ENCODE measurements at regions not wholly inside any gene's neighbourhood (a gene's known extent, or its start where the extent isn't known, plus 50 kb on each side); places are given as distances from the start of the nearest gene placed in this dataset.

DNA sequence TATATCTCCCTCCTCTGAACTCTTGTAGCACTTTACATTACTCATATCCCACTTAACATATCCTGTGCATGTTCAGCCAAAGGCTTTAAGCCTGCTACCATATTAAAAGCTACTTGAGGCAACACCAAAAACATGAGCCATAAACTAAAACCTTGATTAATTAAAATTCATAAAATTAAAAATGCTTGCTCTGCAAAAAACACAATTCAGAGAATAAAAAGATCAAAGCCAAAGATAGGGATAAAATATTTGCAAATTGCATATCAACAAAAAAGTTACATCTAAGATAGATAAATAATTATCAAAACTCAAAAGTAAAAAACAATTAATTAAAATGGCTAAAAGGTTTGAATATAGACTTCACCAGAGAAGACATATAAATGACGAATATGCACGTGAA lies 495.4 kb upstream of the PIK3C3 start:
- no peaks in the 10 kb centered on the region for H3K27me3 Mint-ChIP-seq
- POLR2A ChIA-PET, result no interaction called here
- Histone ChIP-seq H3K9me3 (ENCODE audit: low read length) (no peaks in the 10 kb centered on the region), H3K4me1 (ENCODE audit: insufficient read depth, low read length) (no peaks in the 10 kb centered on the region), H3K27ac (ENCODE audit: low read depth, low read length) (no peak overlapping the region), H3K36me3 (ENCODE audit: insufficient read depth, low read length) (no peaks in the 10 kb centered on the region), H3K4me3 (ENCODE audit: low read length) (no peak overlapping the region), H3K27me3 (ENCODE audit: insufficient read depth, low read length, poor library complexity, severe bottlenecking) (no peaks in the 10 kb centered on the region)
- no peak for DNase-seq
- CTCF ChIA-PET, result no interaction called here
- H3K36me3 Mint-ChIP-seq, result no peaks in the 10 kb centered on the region
- H3K4me3 Mint-ChIP-seq, result no peak overlapping the region
- H3K27ac Mint-ChIP-seq, result no peak overlapping the region
- peaks cover 0 to 34% (median 4%) of the 10 kb centered on the region in 5 donors for H3K9me3 Mint-ChIP-seq
- H3K4me1 Mint-ChIP-seq, result no peaks in the 10 kb centered on the region

DNA sequence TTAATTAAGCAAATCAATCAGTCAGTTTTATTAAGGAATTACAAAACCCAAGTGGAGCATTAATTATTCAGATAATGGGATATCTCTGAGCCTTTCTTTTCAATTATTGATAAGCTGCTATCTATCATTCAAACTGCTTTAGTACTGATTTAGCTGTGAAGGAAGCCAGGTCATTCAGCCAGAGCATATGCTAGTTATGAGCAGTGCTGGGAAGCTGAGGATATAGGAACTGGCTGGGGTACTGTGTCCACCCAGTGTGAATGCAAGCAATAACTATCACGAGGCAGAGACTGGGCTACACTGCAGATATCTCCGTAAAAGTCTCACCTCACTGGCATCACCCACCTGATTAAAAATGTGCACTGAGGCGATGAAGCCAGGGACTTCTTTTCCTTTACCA lies 496.7 kb upstream of the PIK3C3 start:
- H3K4me1 ChIP-seq (ENCODE audit: insufficient read depth, low read length), result no peaks in the 10 kb centered on the region
- no peak for DNase-seq
- no peak overlapping the region for H3K27ac Mint-ChIP-seq
- no peaks in the 10 kb centered on the region for H3K36me3 ChIP-seq (ENCODE audit: insufficient read depth, low read length)
- ChIA-PET CTCF (interaction anchor here (1.2 kb wide), 1 partner anchor 9 kb away, joined by 3 read pairs; no protein-coding TSS in a partner anchor), POLR2A (no interaction called here)
- H3K27ac ChIP-seq (ENCODE audit: low read depth, low read length), result no peak overlapping the region
- no peaks in the 10 kb centered on the region for H3K27me3 Mint-ChIP-seq
- no peak overlapping the region for H3K4me3 ChIP-seq (ENCODE audit: low read length)
- H3K27me3 ChIP-seq (ENCODE audit: insufficient read depth, low read length, poor library complexity, severe bottlenecking), result no peaks in the 10 kb centered on the region
- no peak overlapping the region for H3K4me3 Mint-ChIP-seq
- H3K9me3 ChIP-seq (ENCODE audit: low read length), result no peaks in the 10 kb centered on the region
- H3K36me3 Mint-ChIP-seq, result no peaks in the 10 kb centered on the region
- H3K9me3 Mint-ChIP-seq, result peaks cover 0 to 34% (median 7%) of the 10 kb centered on the region in 5 donors
- H3K4me1 Mint-ChIP-seq, result no peaks in the 10 kb centered on the region

DNA sequence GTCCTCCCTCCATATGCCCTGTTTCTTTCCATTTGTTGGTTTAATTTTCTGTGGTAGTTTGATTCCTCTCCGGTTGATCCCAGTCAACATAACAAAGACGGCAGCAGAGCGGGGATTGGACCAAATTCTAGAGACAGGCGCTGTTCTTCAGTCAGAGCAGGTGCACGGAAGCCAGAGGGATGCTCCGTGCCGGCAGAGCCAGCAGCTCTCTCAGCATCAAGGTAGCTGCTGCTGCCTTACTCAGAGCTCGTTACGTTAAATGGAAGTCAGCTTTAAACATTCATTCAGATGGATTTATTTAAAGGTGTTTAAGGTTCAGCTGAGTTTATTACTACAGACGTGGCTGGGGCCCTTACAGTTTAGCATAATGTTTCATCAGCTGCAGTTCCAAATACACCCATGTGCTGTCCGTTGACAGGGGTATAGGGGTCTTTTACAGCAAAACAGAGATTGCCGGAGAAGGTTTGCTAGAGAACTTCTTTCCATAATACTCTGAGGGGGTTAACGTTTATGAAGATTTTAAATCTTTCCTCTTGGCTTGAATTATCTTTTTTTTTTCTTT lies 497.2 kb upstream of the PIK3C3 start:
- H3K4me1 Mint-ChIP-seq, result no peaks in the 10 kb centered on the region
- H3K4me1 ChIP-seq (ENCODE audit: insufficient read depth, low read length), result no peaks in the 10 kb centered on the region
- H3K4me3 ChIP-seq (ENCODE audit: low read length), result no peak overlapping the region
- H3K27me3 Mint-ChIP-seq, result no peaks in the 10 kb centered on the region
- POLR2A ChIA-PET, result no interaction called here
- CTCF ChIA-PET, result interaction anchor here (1.2 kb wide), 1 partner anchor 9 kb away, joined by 3 read pairs; no protein-coding TSS in a partner anchor
- H3K36me3 Mint-ChIP-seq, result no peaks in the 10 kb centered on the region
- DNase-seq, result no peak
- no peak overlapping the region for H3K27ac ChIP-seq (ENCODE audit: low read depth, low read length)
- no peak overlapping the region for H3K4me3 Mint-ChIP-seq
- H3K27me3 ChIP-seq (ENCODE audit: insufficient read depth, low read length, poor library complexity, severe bottlenecking), result no peaks in the 10 kb centered on the region
- H3K9me3 ChIP-seq (ENCODE audit: low read length), result no peaks in the 10 kb centered on the region
- H3K36me3 ChIP-seq (ENCODE audit: insufficient read depth, low read length), result no peaks in the 10 kb centered on the region
- H3K9me3 Mint-ChIP-seq, result peaks cover 0 to 29% (median 10%) of the 10 kb centered on the region in 5 donors
- H3K27ac Mint-ChIP-seq, result no peak overlapping the region

DNA sequence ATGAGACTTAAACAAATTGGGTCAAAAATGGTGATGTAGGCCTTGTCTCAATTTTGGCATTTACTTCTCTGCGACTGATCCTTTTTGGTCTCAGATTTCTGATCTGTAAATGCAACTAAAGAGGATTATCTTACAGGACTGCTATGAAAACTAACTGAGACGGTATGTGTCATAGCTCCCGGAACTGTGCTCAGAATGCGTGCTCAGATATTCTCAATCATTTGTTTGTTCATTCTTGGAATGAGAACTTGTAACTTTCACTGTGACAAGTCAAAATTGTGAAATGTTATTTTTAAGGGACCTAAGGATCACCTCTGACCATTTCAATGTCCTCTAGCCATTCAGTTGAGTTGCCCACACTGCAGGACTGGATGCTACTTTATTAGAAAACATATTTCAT lies 498.2 kb upstream of the PIK3C3 start:
- no peaks in the 10 kb centered on the region for H3K36me3 ChIP-seq (ENCODE audit: insufficient read depth, low read length)
- no peaks in the 10 kb centered on the region for H3K4me1 ChIP-seq (ENCODE audit: insufficient read depth, low read length)
- H3K9me3 ChIP-seq (ENCODE audit: low read length), result no peaks in the 10 kb centered on the region
- H3K4me3 Mint-ChIP-seq, result no peak overlapping the region
- POLR2A ChIA-PET, result no interaction called here
- H3K9me3 Mint-ChIP-seq, result peaks cover 0 to 33% (median 4%) of the 10 kb centered on the region in 5 donors
- CTCF ChIA-PET, result no interaction called here
- DNase-seq, result no peak
- no peak overlapping the region for H3K27ac ChIP-seq (ENCODE audit: low read depth, low read length)
- H3K27ac Mint-ChIP-seq, result no peak overlapping the region
- H3K4me1 Mint-ChIP-seq, result no peaks in the 10 kb centered on the region
- no peaks in the 10 kb centered on the region for H3K36me3 Mint-ChIP-seq
- no peak overlapping the region for H3K4me3 ChIP-seq (ENCODE audit: low read length)
- H3K27me3 ChIP-seq (ENCODE audit: insufficient read depth, low read length, poor library complexity, severe bottlenecking), result no peaks in the 10 kb centered on the region
- H3K27me3 Mint-ChIP-seq, result no peaks in the 10 kb centered on the region

DNA sequence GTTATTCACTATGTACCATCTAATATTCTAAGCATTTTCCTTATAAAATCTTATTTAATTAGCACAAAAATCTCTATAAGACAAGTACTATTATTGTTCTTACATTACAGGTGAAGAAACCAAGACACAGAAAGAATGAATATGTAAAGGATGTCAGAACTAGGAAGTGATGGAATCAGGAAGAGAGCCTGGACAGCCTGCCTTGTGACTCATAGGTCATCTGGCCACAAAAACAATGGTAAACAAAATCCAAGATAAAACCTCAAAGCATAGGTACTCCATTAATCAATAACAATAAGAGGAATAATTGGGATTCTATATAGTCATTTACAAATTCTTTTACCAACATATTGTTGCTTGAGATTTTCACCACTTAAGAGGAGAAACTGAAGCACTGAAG lies 505.4 kb upstream of the PIK3C3 start:
- Mint-ChIP-seq H3K27me3 (no peaks in the 10 kb centered on the region), H3K4me3 (no peak overlapping the region), H3K4me1 (no peaks in the 10 kb centered on the region), H3K27ac (no peak overlapping the region), H3K36me3 (no peaks in the 10 kb centered on the region), H3K9me3 (peaks cover 5 to 34% (median 17%) of the 10 kb centered on the region in 5 donors)
- CTCF ChIA-PET, result no interaction called here
- Histone ChIP-seq H3K9me3 (ENCODE audit: low read length) (no peaks in the 10 kb centered on the region), H3K4me3 (ENCODE audit: low read length) (no peak overlapping the region), H3K27me3 (ENCODE audit: insufficient read depth, low read length, poor library complexity, severe bottlenecking) (no peaks in the 10 kb centered on the region), H3K36me3 (ENCODE audit: insufficient read depth, low read length) (no peaks in the 10 kb centered on the region), H3K27ac (ENCODE audit: low read depth, low read length) (no peak overlapping the region), H3K4me1 (ENCODE audit: insufficient read depth, low read length) (no peaks in the 10 kb centered on the region)
- no peak for DNase-seq
- POLR2A ChIA-PET, result no interaction called here

DNA sequence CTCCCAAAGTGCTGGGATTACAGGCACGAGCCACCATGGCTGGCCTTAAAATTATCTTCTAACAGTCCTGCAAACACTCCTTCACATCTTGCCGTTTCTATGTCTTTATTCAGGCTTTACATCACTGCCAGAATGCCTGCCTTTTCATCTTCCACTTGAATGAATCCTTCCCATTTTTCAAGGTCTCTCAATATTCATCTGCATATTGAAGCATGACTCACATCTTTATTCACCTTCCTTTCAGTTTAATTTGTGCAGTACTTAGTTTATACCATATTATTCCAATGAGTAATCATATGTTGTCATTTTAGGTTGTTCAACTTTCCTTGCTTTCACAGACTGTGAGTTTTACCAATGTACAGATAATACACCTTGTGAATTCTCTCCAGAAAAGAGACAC lies 510.1 kb upstream of the PIK3C3 start:
- Mint-ChIP-seq H3K4me3 (no peak overlapping the region), H3K9me3 (peaks cover 5 to 38% (median 14%) of the 10 kb centered on the region in 5 donors), H3K4me1 (no peaks in the 10 kb centered on the region), H3K36me3 (no peaks in the 10 kb centered on the region), H3K27me3 (no peaks in the 10 kb centered on the region), H3K27ac (no peak overlapping the region)
- no peaks in the 10 kb centered on the region for H3K36me3 ChIP-seq (ENCODE audit: insufficient read depth, low read length)
- H3K4me1 ChIP-seq (ENCODE audit: insufficient read depth, low read length), result no peaks in the 10 kb centered on the region
- H3K9me3 ChIP-seq (ENCODE audit: low read length), result no peaks in the 10 kb centered on the region
- no peak overlapping the region for H3K27ac ChIP-seq (ENCODE audit: low read depth, low read length)
- no peak overlapping the region for H3K4me3 ChIP-seq (ENCODE audit: low read length)
- ChIA-PET CTCF (no interaction called here), POLR2A (no interaction called here)
- no peaks in the 10 kb centered on the region for H3K27me3 ChIP-seq (ENCODE audit: insufficient read depth, low read length, poor library complexity, severe bottlenecking)
- DNase-seq, result no peak

DNA sequence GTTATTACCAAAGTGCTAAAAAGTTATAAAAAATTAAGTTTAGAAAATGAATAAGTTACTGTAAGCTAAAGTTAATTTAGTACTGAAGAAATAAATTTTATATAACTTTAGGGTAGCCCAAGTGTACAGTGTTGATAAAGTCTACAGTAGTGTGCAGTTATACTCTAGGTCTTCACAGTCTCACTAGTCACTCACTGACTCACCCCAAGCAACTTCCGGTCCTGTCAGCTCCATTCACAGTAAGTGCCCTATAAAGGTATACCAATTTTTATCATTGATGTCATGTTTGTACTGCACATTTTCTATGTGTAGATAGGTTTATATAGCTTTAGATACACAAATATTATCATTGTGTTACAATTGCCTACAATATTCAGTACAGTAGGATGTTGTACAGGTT lies 518.3 kb upstream of the PIK3C3 start:
- no peaks in the 10 kb centered on the region for H3K4me1 Mint-ChIP-seq
- H3K4me1 ChIP-seq (ENCODE audit: insufficient read depth, low read length), result no peaks in the 10 kb centered on the region
- H3K27ac Mint-ChIP-seq, result no peak overlapping the region
- no peaks in the 10 kb centered on the region for H3K36me3 ChIP-seq (ENCODE audit: insufficient read depth, low read length)
- H3K27me3 ChIP-seq (ENCODE audit: insufficient read depth, low read length, poor library complexity, severe bottlenecking), result no peaks in the 10 kb centered on the region
- no peaks in the 10 kb centered on the region for H3K9me3 ChIP-seq (ENCODE audit: low read length)
- POLR2A ChIA-PET, result no interaction called here
- H3K36me3 Mint-ChIP-seq, result no peaks in the 10 kb centered on the region
- CTCF ChIA-PET, result no interaction called here
- H3K4me3 Mint-ChIP-seq, result no peak overlapping the region
- no peak overlapping the region for H3K27ac ChIP-seq (ENCODE audit: low read depth, low read length)
- H3K27me3 Mint-ChIP-seq, result no peaks in the 10 kb centered on the region
- H3K9me3 Mint-ChIP-seq, result peaks cover 2 to 20% (median 15%) of the 10 kb centered on the region in 5 donors
- no peak for DNase-seq
- no peak overlapping the region for H3K4me3 ChIP-seq (ENCODE audit: low read length)

DNA sequence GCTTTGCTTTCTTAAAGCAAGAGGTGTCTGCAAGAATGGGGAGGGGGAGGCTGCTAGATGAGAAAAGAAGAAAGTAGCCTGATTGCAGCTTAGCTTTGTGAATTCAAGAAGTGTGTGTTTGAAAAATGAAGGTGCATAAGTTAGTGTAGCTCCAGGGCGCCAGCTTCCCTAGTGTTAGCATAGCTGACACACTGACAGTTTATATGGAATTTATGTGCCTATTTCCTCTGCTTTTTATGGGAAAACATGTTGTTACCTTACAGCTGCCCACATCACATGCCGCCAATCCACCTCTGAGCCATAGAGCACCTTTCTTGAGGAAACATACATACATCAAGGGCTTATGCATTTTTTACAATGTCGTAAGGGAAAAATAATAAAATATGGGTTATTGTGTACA lies 536.4 kb upstream of the PIK3C3 start:
- no peaks in the 10 kb centered on the region for H3K4me1 ChIP-seq (ENCODE audit: insufficient read depth, low read length)
- no peak overlapping the region for H3K4me3 ChIP-seq (ENCODE audit: low read length)
- Mint-ChIP-seq H3K4me1 (no peaks in the 10 kb centered on the region), H3K27me3 (no peaks in the 10 kb centered on the region), H3K27ac (no peak overlapping the region), H3K9me3 (peaks cover 0 to 30% (median 8%) of the 10 kb centered on the region in 5 donors), H3K4me3 (no peak overlapping the region), H3K36me3 (no peaks in the 10 kb centered on the region)
- ChIA-PET CTCF (no interaction called here), POLR2A (no interaction called here)
- H3K36me3 ChIP-seq (ENCODE audit: insufficient read depth, low read length), result no peaks in the 10 kb centered on the region
- no peak for DNase-seq
- no peak overlapping the region for H3K27ac ChIP-seq (ENCODE audit: low read depth, low read length)
- no peaks in the 10 kb centered on the region for H3K9me3 ChIP-seq (ENCODE audit: low read length)
- no peaks in the 10 kb centered on the region for H3K27me3 ChIP-seq (ENCODE audit: insufficient read depth, low read length, poor library complexity, severe bottlenecking)

DNA sequence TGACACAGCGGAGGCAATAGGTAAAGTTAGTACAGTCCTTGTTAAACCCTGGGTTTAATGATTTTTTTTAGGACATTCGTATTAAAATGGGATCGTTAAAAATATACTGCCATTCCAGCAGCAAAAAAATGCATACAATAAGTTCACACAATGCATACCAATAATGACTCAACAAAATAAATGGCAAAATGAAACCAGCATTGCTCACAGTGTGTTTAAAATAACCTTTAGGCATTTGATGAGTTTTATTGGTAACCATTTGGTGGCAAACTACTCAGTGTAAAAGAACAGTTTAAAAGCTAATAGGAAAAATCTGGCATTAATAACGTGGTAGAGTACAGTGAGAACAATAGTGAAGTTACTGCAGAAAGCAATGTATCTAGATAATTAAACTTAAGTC lies 539.0 kb upstream of the PIK3C3 start:
- no peaks in the 10 kb centered on the region for H3K27me3 Mint-ChIP-seq
- POLR2A ChIA-PET, result no interaction called here

More for the DNA sequence above, 539.0 kb upstream of the PIK3C3 start:
- CTCF ChIA-PET, result no interaction called here
- H3K4me3 Mint-ChIP-seq, result no peak overlapping the region
- H3K4me3 ChIP-seq (ENCODE audit: low read length), result no peak overlapping the region
- no peaks in the 10 kb centered on the region for H3K36me3 ChIP-seq (ENCODE audit: insufficient read depth, low read length)
- peaks cover 0 to 37% (median 7%) of the 10 kb centered on the region in 5 donors for H3K9me3 Mint-ChIP-seq
- no peak overlapping the region for H3K27ac ChIP-seq (ENCODE audit: low read depth, low read length)
- H3K4me1 ChIP-seq (ENCODE audit: insufficient read depth, low read length), result no peaks in the 10 kb centered on the region
- DNase-seq, result no peak
- no peaks in the 10 kb centered on the region for H3K9me3 ChIP-seq (ENCODE audit: low read length)
- no peak overlapping the region for H3K27ac Mint-ChIP-seq
- no peaks in the 10 kb centered on the region for H3K4me1 Mint-ChIP-seq
- H3K36me3 Mint-ChIP-seq, result no peaks in the 10 kb centered on the region
- no peaks in the 10 kb centered on the region for H3K27me3 ChIP-seq (ENCODE audit: insufficient read depth, low read length, poor library complexity, severe bottlenecking)

All from CD8-positive, alpha-beta memory T cell (primary cell).